HCT116 (cell line): ENCODE measurements at regions not wholly inside any gene's neighbourhood (a gene's known extent, or its start where the extent isn't known, plus 50 kb on each side); places are given as distances from the start of the nearest gene placed in this dataset.

Experiments used
- ATAC-seq: fragments of 200-7000 bp; cut with Tn5 transposase; 2 replicates; pipeline ENCODE4 v1.9.1; 2020; ENCODE audit warnings: mild to moderate bottlenecking, moderate library complexity
- BruUV-seq: library from RNA; stranded (reverse); fragments of 400-500 nt; replicated peaks from 2 replicates; lab custom pipeline; 2021; lab: Mats Ljungman, UMichigan
- CTCF ChIA-PET: fragments of 300-600 bp; sonication (Branson Sonifier 250); formaldehyde crosslinking; loops from one replicate; lab custom pipeline; 2021; ENCODE audit warnings: antibody characterized with exemption; lab: Charles Lee
- POLR2A ChIA-PET: fragments of 300-600, 350-600 bp; sonication (Branson Sonifier 250); formaldehyde crosslinking; loops from one replicate; lab custom pipeline; 2021; ENCODE audit warnings: antibody characterized with exemption; lab: Charles Lee
- RAD21 ChIA-PET, 2 experiments: fragments of 300-600 bp; sonication (Branson Sonifier 250); formaldehyde crosslinking; loops; one replicate each; lab custom pipeline; 2023; ENCODE audit warnings: low total read pairs in 2 of 2; ENCODE audit not compliant: uncharacterized antibody in 2 of 2, unreplicated experiment in 2 of 2, low non-redundant PET in 1 of 2; lab: Charles Lee
- DNase-seq: peaks from one replicate; pipeline ENCODE4 v3.0.0-alpha.2; 2010; ENCODE audit warnings: low read depth, low spot score
- H2AFZ ChIP-seq: fragments of 200-600 bp; shearing (Covaris generic), sonication (generic); 2 replicates; pipeline ENCODE4 v1.6.1; 2017; ENCODE audit warnings: low read depth, mixed run types, mixed read lengths, antibody characterized with exemption, low read length; ENCODE audit not compliant: poor library complexity, severe bottlenecking
- H3K27ac ChIP-seq: 2 replicates; pipeline ENCODE4 v1.5.1; 2012; ENCODE audit warnings: low read depth, low read length
- H3K27me3 ChIP-seq: fragments of 200-600 bp; sonication (generic); 2 replicates; pipeline ENCODE4 v1.6.1; 2016; ENCODE audit warnings: mixed run types, low read length, mixed read lengths; ENCODE audit not compliant: insufficient read depth
- H3K36me3 ChIP-seq, 2 experiments: fragments of 200-500 bp in 1 of 2; fragments of 200-600 bp in 1 of 2; sonication (Bioruptor generic) in 1 of 2; sonication (generic) in 1 of 2; 2 replicates each; pipeline versions ENCODE4 v1.5.1 to v1.6.1; 2014 to 2016; ENCODE audit warnings: low read length in 2 of 2, inconsistent platforms in 1 of 2, mixed read lengths in 1 of 2, mixed run types in 1 of 2; ENCODE audit not compliant: insufficient read depth in 2 of 2, control insufficient read depth in 1 of 2
- H3K4me1 ChIP-seq, 2 experiments: fragments of 200-600 bp in 1 of 2; sonication (generic) in 1 of 2; 2 replicates each; pipeline versions ENCODE4 v1.5.1 to v1.6.1; 2012 to 2017; ENCODE audit warnings: low read length in 2 of 2, inconsistent platforms in 1 of 2, mild to moderate bottlenecking in 1 of 2, mixed read lengths in 1 of 2, mixed run types in 1 of 2, moderate library complexity in 1 of 2; ENCODE audit not compliant: insufficient read depth in 2 of 2, control insufficient read depth in 1 of 2
- H3K4me2 ChIP-seq: fragments of 200-600 bp; sonication (generic); 2 replicates; pipeline ENCODE4 v1.6.1; 2017; ENCODE audit warnings: mixed run types, low read length, mixed read lengths
- H3K4me3 ChIP-seq, 2 experiments: fragments of 200-600 bp in 1 of 2; sonication (generic) in 1 of 2; replicated peaks in 1 of 2; 2 replicates each; pipeline ENCODE4 v1.5.1; 2011 to 2016; ENCODE audit warnings: low read length in 2 of 2, control low read depth in 1 of 2, low read depth in 1 of 2, mild to moderate bottlenecking in 1 of 2, mixed read lengths in 1 of 2, mixed run types in 1 of 2
- H3K79me2 ChIP-seq: fragments of 200-600 bp; sonication (generic); 2 replicates; pipeline ENCODE4 v1.6.1; 2017; ENCODE audit warnings: mild to moderate bottlenecking, mixed run types, low read length, moderate library complexity, mixed read lengths; ENCODE audit not compliant: insufficient read depth
- H3K9ac ChIP-seq: fragments of 200-600 bp; sonication (generic); 2 replicates; pipeline ENCODE4 v1.6.1; 2016; ENCODE audit warnings: low read length, mixed read lengths
- H3K9me2 ChIP-seq: fragments of 200-600 bp; sonication (generic), shearing (Covaris generic); 2 replicates; pipeline ENCODE4 v1.6.1; 2017; ENCODE audit warnings: mixed run types, mild to moderate bottlenecking, moderate library complexity; ENCODE audit not compliant: insufficient read depth
- H3K9me3 ChIP-seq, 2 experiments: fragments of 200-500 bp in 1 of 2; fragments of 200-600 bp in 1 of 2; sonication (Bioruptor generic) in 1 of 2; sonication (generic) in 1 of 2; 2 replicates each; pipeline ENCODE4 v1.6.1; 2014 to 2017; ENCODE audit warnings: low read length in 2 of 2, mixed read lengths in 2 of 2, inconsistent platforms in 1 of 2, low read depth in 1 of 2, mild to moderate bottlenecking in 1 of 2, mixed run types in 1 of 2, moderate library complexity in 1 of 2; ENCODE audit not compliant: control insufficient read depth in 1 of 2, insufficient read depth in 1 of 2
- H4K20me1 ChIP-seq: fragments of 200-600 bp; sonication (generic), shearing (Covaris generic); 2 replicates; pipeline ENCODE4 v1.6.1; 2017; ENCODE audit warnings: mixed run types, mild to moderate bottlenecking, moderate library complexity; ENCODE audit not compliant: insufficient read depth
- CEBPB ChIP-seq: IDR thresholded peaks from 2 replicates; pipeline ENCODE4 v1.6.1; 2012; ENCODE audit warnings: low read depth
- CTCF ChIP-seq, 3 experiments: fragments of 200-600 bp in 1 of 3; sonication (generic) in 1 of 3; IDR thresholded peaks in 2 of 3; conservative IDR thresholded peaks in 1 of 3; 2 replicates each; pipeline ENCODE4 v1.5.1; 2012 to 2017; ENCODE audit warnings: low read depth in 2 of 3, low read length in 2 of 3, antibody characterized with exemption in 1 of 3, borderline replicate concordance in 1 of 3, control low read depth in 1 of 3, mild to moderate bottlenecking in 1 of 3, mixed read lengths in 1 of 3, mixed run types in 1 of 3, moderate library complexity in 1 of 3; ENCODE audit not compliant: insufficient read depth in 1 of 3
- EGR1 ChIP-seq: IDR thresholded peaks from 2 replicates; pipeline ENCODE4 v1.6.1; 2012; ENCODE audit warnings: low read depth
- EZH2 ChIP-seq: fragments of 200-600 bp; sonication (generic); IDR thresholded peaks from 2 replicates; pipeline ENCODE4 v1.6.1; 2017; ENCODE audit warnings: antibody characterized with exemption, mixed run types
- EZH2phosphoT487 ChIP-seq: fragments of 200-600 bp; IDR thresholded peaks from 2 replicates; pipeline ENCODE4 v1.6.1; 2018; ENCODE audit warnings: antibody characterized with exemption, borderline replicate concordance
- FOSL1 ChIP-seq: IDR thresholded peaks from 2 replicates; pipeline ENCODE4 v1.6.1; 2012; ENCODE audit warnings: low read depth
- MAX ChIP-seq: IDR thresholded peaks from 2 replicates; pipeline ENCODE4 v1.6.1; 2012
- POLR2A ChIP-seq: IDR thresholded peaks from 2 replicates; pipeline ENCODE4 v1.7.0; 2011; ENCODE audit warnings: borderline replicate concordance; ENCODE audit not compliant: insufficient read depth, insufficient read length; ENCODE audit errors: extremely low read depth
- POLR2AphosphoS5 ChIP-seq: IDR thresholded peaks from 2 replicates; pipeline ENCODE4 v1.6.1; 2011; ENCODE audit warnings: mild to moderate bottlenecking, low read depth, low read length, moderate library complexity
- RAD21 ChIP-seq: IDR thresholded peaks from 2 replicates; pipeline ENCODE4 v1.6.1; 2012; ENCODE audit warnings: low read depth, mild to moderate bottlenecking
- REST ChIP-seq: IDR thresholded peaks from 2 replicates; pipeline ENCODE4 v1.6.1; 2012; ENCODE audit warnings: low read depth
- SIN3A ChIP-seq: IDR thresholded peaks from 2 replicates; pipeline ENCODE4 v1.6.1; 2012; ENCODE audit warnings: low read depth
- SP1 ChIP-seq: IDR thresholded peaks from 2 replicates; pipeline ENCODE4 v1.6.1; 2012; ENCODE audit warnings: low read depth
- SRF ChIP-seq: IDR thresholded peaks from 2 replicates; pipeline ENCODE4 v1.6.1; 2012; ENCODE audit warnings: low read depth
- TCF7L2 ChIP-seq: IDR thresholded peaks from 2 replicates; pipeline ENCODE4 v1.7.0; 2011; ENCODE audit warnings: borderline replicate concordance, inconsistent platforms; ENCODE audit not compliant: insufficient read depth, insufficient read length; ENCODE audit errors: extremely low read depth
- YY1 ChIP-seq: IDR thresholded peaks from 2 replicates; pipeline ENCODE4 v1.6.1; 2011; ENCODE audit warnings: low read length, low read depth, moderate library complexity, mild to moderate bottlenecking; ENCODE audit not compliant: insufficient replicate concordance; ENCODE audit errors: extremely low read depth
- ZNF274 ChIP-seq: fragments of 200-500 bp; sonication (Bioruptor generic); IDR thresholded peaks from 2 replicates; pipeline ENCODE4 v1.6.1; 2014; ENCODE audit warnings: mild to moderate bottlenecking, low read depth, low read length, inconsistent platforms
- intact Hi-C: fragments of 100-400 bp; cut with micrococcal nuclease; formaldehyde crosslinking; loops from 2 replicates; pipeline ENCODE4 v1.10.0; 2022
- TF ChIP-seq, protein P1 (sequence below): IDR thresholded peaks from 2 replicates; pipeline ENCODE4 v1.6.1; 2012
- TF ChIP-seq, protein P2 (sequence below): IDR thresholded peaks from 2 replicates; pipeline ENCODE4 v1.6.1; 2011; ENCODE audit warnings: mild to moderate bottlenecking, low read length, moderate library complexity; ENCODE audit not compliant: insufficient replicate concordance; ENCODE audit errors: extremely low read depth

DNA sequence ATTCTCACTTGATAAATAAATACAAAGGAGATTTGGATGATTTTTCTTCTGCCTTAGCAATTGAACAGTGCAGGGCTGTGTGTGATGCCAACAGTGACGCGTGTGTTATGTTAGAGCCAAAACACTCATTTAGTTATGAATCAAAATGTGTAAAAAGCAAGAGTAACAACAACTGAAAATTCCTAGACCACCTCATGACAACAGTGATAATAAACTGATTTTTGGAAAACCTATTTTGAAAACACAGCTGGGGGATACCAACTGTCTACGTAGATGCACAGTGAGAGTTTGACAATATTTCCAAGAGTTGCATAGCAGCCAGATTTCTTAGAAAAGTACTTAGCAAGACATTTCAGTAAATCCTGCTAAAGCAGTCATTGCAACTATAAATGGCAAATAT lies 323.9 kb downstream of the GALR1 start:
- no peak for TF ChIP-seq SP1
- TF ChIP-seq ZNF274 = no peak
- TF ChIP-seq CEBPB = no peak
- no peak for TF ChIP-seq EGR1
- TF ChIP-seq, protein P1, sequence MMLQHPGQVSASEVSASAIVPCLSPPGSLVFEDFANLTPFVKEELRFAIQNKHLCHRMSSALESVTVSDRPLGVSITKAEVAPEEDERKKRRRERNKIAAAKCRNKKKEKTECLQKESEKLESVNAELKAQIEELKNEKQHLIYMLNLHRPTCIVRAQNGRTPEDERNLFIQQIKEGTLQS = no peak
- TF ChIP-seq TCF7L2 = no peak
- TF ChIP-seq CTCF (IDR thresholded peaks at IDR 0.05 in 2 of 3, conservative IDR thresholded peaks at IDR 0.05 in 1 of 3; ENCODE audit: borderline replicate concordance in 1 of 3, insufficient read depth in 1 of 3, low read depth in 2 of 3, low read length in 2 of 3) = no peak
- TF ChIP-seq EZH2 = no peak
- no peak for TF ChIP-seq POLR2A
- no peak for TF ChIP-seq SRF
- TF ChIP-seq YY1 = no peak
- TF ChIP-seq FOSL1 = no peak
- TF ChIP-seq SIN3A = no peak
- TF ChIP-seq REST = no peak
- TF ChIP-seq, protein P2, sequence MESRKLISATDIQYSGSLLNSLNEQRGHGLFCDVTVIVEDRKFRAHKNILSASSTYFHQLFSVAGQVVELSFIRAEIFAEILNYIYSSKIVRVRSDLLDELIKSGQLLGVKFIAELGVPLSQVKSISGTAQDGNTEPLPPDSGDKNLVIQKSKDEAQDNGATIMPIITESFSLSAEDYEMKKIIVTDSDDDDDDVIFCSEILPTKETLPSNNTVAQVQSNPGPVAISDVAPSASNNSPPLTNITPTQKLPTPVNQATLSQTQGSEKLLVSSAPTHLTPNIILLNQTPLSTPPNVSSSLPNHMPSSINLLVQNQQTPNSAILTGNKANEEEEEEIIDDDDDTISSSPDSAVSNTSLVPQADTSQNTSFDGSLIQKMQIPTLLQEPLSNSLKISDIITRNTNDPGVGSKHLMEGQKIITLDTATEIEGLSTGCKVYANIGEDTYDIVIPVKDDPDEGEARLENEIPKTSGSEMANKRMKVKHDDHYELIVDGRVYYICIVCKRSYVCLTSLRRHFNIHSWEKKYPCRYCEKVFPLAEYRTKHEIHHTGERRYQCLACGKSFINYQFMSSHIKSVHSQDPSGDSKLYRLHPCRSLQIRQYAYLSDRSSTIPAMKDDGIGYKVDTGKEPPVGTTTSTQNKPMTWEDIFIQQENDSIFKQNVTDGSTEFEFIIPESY = no peak
- TF ChIP-seq EZH2phosphoT487 = no peak
- TF ChIP-seq POLR2AphosphoS5 = no peak
- TF ChIP-seq MAX = no peak
- TF ChIP-seq RAD21 = no peak
- no peaks in the 10 kb centered on the region for H3K4me1 ChIP-seq
- H3K9me2 ChIP-seq = no peaks in the 10 kb centered on the region
- H4K20me1 ChIP-seq = no peaks in the 10 kb centered on the region
- ChIA-PET CTCF (no interaction called here), POLR2A (no interaction called here), RAD21 (no interaction called here)
- no peaks in the 10 kb centered on the region for H3K27me3 ChIP-seq
- BruUV-seq = no TSS peak
- no peak overlapping the region for H3K27ac ChIP-seq
- H3K79me2 ChIP-seq = no peaks in the 10 kb centered on the region
- intact Hi-C loops = no loop called here
- no peak overlapping the region for H2AFZ ChIP-seq
- ATAC-seq (no peak), DNase-seq (no peak)
- H3K4me3 ChIP-seq = no peak overlapping the region
- no peaks in the 10 kb centered on the region for H3K36me3 ChIP-seq
- H3K9me3 ChIP-seq = peaks cover 0 to 18% of the 10 kb centered on the region in 2 experiments; a peak in 3 of 4 replicates
- H3K4me2 ChIP-seq = no peak overlapping the region
- no peak overlapping the region for H3K9ac ChIP-seq
